Suprapubic skin (tissue), 4 donors: ENCODE measurements at regions not wholly inside any gene's neighbourhood (a gene's known extent, or its start where the extent isn't known, plus 50 kb on each side); places are given as distances from the start of the nearest gene placed in this dataset.
A peak's percentile ranks its signal among the peaks of the same experiment; 100 is the strongest.

ENCODE experiments used
- DNase-seq, 2 donors: peaks; one replicate each; pipeline ENCODE4 v3.0.0-alpha.2; 2019; ENCODE audit warnings: low spot score in 2 of 2
- H3K27ac ChIP-seq: fragments of 200-600 bp; sonication (generic); one replicate; pipeline ENCODE4 v1.5.1; 2019
- H3K27me3 ChIP-seq: fragments of 200-600 bp; sonication (generic); one replicate; pipeline ENCODE4 v1.5.1; 2019
- H3K36me3 ChIP-seq: fragments of 200-600 bp; sonication (generic); one replicate; pipeline ENCODE4 v1.5.1; 2019
- H3K4me1 ChIP-seq: fragments of 200-600 bp; sonication (generic); one replicate; pipeline ENCODE4 v1.5.1; 2019
- H3K4me3 ChIP-seq: fragments of 200-600 bp; sonication (generic); one replicate; pipeline ENCODE4 v1.5.1; 2019; ENCODE audit warnings: mild to moderate bottlenecking
- H3K9me3 ChIP-seq: fragments of 200-600 bp; sonication (generic); one replicate; pipeline ENCODE4 v1.5.1; 2019
- CTCF ChIP-seq, 2 donors: fragments of 200-600 bp in 1 of 2; fragments of 450-650 bp in 1 of 2; sonication (generic) in 1 of 2; IDR thresholded peaks; one replicate each; pipeline ENCODE4 v1.5.1; 2016 to 2019; ENCODE audit warnings: antibody characterized with exemption in 2 of 2, mild to moderate bottlenecking in 1 of 2, moderate library complexity in 1 of 2
- EP300 ChIP-seq: sonication (generic); formaldehyde crosslinking; IDR thresholded peaks from one replicate; pipeline ENCODE4 v1.6.1; 2017; ENCODE audit warnings: antibody characterized with exemption
- POLR2A ChIP-seq, 2 donors: fragments of 450-650 bp; IDR thresholded peaks; one replicate each; pipeline ENCODE4 v1.6.1; 2017; ENCODE audit warnings: antibody characterized with exemption in 2 of 2, mild to moderate bottlenecking in 2 of 2, moderate library complexity in 2 of 2
- POLR2AphosphoS5 ChIP-seq, 3 donors: sonication (generic); formaldehyde crosslinking; IDR thresholded peaks; one replicate each; pipeline ENCODE4 v1.6.1; 2017; ENCODE audit warnings: antibody characterized with exemption in 3 of 3
- WGBS: methylation state at CpG from one replicate; pipeline ENCODE4 v1.1.5; 2018; 5-methylcytosine and 5-hydroxymethylcytosine counted together

- Histone ChIP-seq H3K27me3 (no peaks in the 10 kb centered on the region), H3K4me3 (no peak overlapping the region), H3K4me1 (no peaks in the 10 kb centered on the region), H3K9me3 (no peaks in the 10 kb centered on the region), H3K27ac (no peak overlapping the region), H3K36me3 (no peaks in the 10 kb centered on the region)
- no peak for DNase-seq
- WGBS = 24% methylated on average over 1 of the region's 1 CpG
- TF ChIP-seq POLR2AphosphoS5 (IDR thresholded peaks at IDR 0.05) (no peak), EP300 (no peak), POLR2A (IDR thresholded peaks at IDR 0.05) (no peak), CTCF (IDR thresholded peaks at IDR 0.05) (no peak)
Observed at GRCh38 chr12:18859400-18859799, 121.5 kb downstream of the CAPZA3 start.

GRCh38 chr12:18861287-18861858 lies 123.5 kb downstream of the CAPZA3 start:
- WGBS = 74% methylated on average over 3 of the region's 3 CpGs
- no peak overlapping the region for H3K27ac ChIP-seq
- DNase-seq = no peak
- no peaks in the 10 kb centered on the region for H3K36me3 ChIP-seq
- no peaks in the 10 kb centered on the region for H3K4me1 ChIP-seq
- peak in 1 of 2 donors; percentile 17 for TF ChIP-seq CTCF (IDR thresholded peaks at IDR 0.05)
- TF ChIP-seq POLR2AphosphoS5 (IDR thresholded peaks at IDR 0.05) = no peak
- H3K27me3 ChIP-seq = no peaks in the 10 kb centered on the region
- H3K9me3 ChIP-seq = no peaks in the 10 kb centered on the region
- no peak overlapping the region for H3K4me3 ChIP-seq

GRCh38 chr12:18863769-18864500 lies 126.0 kb downstream of the CAPZA3 start:
- H3K27ac ChIP-seq = no peak overlapping the region
- no peaks in the 10 kb centered on the region for H3K27me3 ChIP-seq
- no peaks in the 10 kb centered on the region for H3K36me3 ChIP-seq
- no peak for DNase-seq
- no peak overlapping the region for H3K4me3 ChIP-seq
- no peaks in the 10 kb centered on the region for H3K9me3 ChIP-seq
- TF ChIP-seq POLR2AphosphoS5 (IDR thresholded peaks at IDR 0.05) (no peak), EP300 (no peak), CTCF (IDR thresholded peaks at IDR 0.05) (no peak), POLR2A (IDR thresholded peaks at IDR 0.05) (no peak)
- H3K4me1 ChIP-seq = no peaks in the 10 kb centered on the region
- WGBS = 70% methylated on average over 3 of the region's 3 CpGs

GRCh38 chr12:18864900-18865561 lies 127.1 kb downstream of the CAPZA3 start:
- no peaks in the 10 kb centered on the region for H3K27me3 ChIP-seq
- no peak for DNase-seq
- TF ChIP-seq EP300 (no peak), POLR2AphosphoS5 (IDR thresholded peaks at IDR 0.05) (no peak), POLR2A (IDR thresholded peaks at IDR 0.05) (no peak), CTCF (IDR thresholded peaks at IDR 0.05) (no peak)
- no peaks in the 10 kb centered on the region for H3K4me1 ChIP-seq
- H3K9me3 ChIP-seq = no peaks in the 10 kb centered on the region
- WGBS = 62% methylated on average over 5 of the region's 5 CpGs
- H3K36me3 ChIP-seq = no peaks in the 10 kb centered on the region
- H3K4me3 ChIP-seq = no peak overlapping the region
- no peak overlapping the region for H3K27ac ChIP-seq

- no peaks in the 10 kb centered on the region for H3K9me3 ChIP-seq
- H3K27me3 ChIP-seq = no peaks in the 10 kb centered on the region
- H3K27ac ChIP-seq = no peak overlapping the region
- H3K4me3 ChIP-seq = no peak overlapping the region
- no peaks in the 10 kb centered on the region for H3K4me1 ChIP-seq
- WGBS = 27% methylated on average over 2 of the region's 2 CpGs
- TF ChIP-seq EP300 = no peak
- TF ChIP-seq POLR2A (IDR thresholded peaks at IDR 0.05) = no peak
- TF ChIP-seq CTCF (IDR thresholded peaks at IDR 0.05) = no peak
- TF ChIP-seq POLR2AphosphoS5 (IDR thresholded peaks at IDR 0.05) = no peak
- H3K36me3 ChIP-seq = no peaks in the 10 kb centered on the region
- DNase-seq = no peak
Observed at GRCh38 chr12:18868717-18869116, 130.8 kb downstream of the CAPZA3 start.
